Activated T-cell treated with anti-CD3 and anti-CD28 coated beads, Interleukin-2, amount 50 U/mL, for 72 hours (primary cell): ENCODE measurements at regions not wholly inside any gene's neighbourhood (a gene's known extent, or its start where the extent isn't known, plus 50 kb on each side); places are given as distances from the start of the nearest gene placed in this dataset.

Source experiments
- ATAC-seq, 2 donors: fragments of 150-1000 bp; cut with Tn5 transposase; replicated peaks in 1 of 2; 2 replicates each; pipeline ENCODE4 v1.10.0; 2021; ENCODE audit warnings: moderate library complexity in 2 of 2, mild to moderate bottlenecking in 1 of 2
- DNase-seq, 2 donors: peaks; one replicate each; pipeline ENCODE4 v3.0.0; 2021 to 2022; ENCODE audit warnings: mixed read lengths in 1 of 2
- H3K27ac Mint-ChIP-seq: one replicate; pipeline ENCODE4 v1.8.0; 2022; ENCODE audit warnings: mild to moderate bottlenecking, moderate library complexity, mixed read lengths
- H3K27me3 Mint-ChIP-seq: one replicate; pipeline ENCODE4 v1.8.0; 2022; ENCODE audit warnings: low read depth, mixed read lengths
- H3K36me3 Mint-ChIP-seq, 2 donors: one replicate each; pipeline ENCODE4 v1.8.0; 2022; ENCODE audit warnings: mixed read lengths in 2 of 2, mild to moderate bottlenecking in 1 of 2; ENCODE audit not compliant: insufficient read depth in 2 of 2
- H3K4me1 Mint-ChIP-seq: one replicate; pipeline ENCODE4 v1.8.0; 2022; ENCODE audit warnings: low read depth, mixed read lengths
- H3K4me3 Mint-ChIP-seq, 2 donors: one replicate each; pipeline ENCODE4 v1.8.0; 2022; ENCODE audit warnings: mild to moderate bottlenecking in 2 of 2, mixed read lengths in 2 of 2, moderate library complexity in 2 of 2
- H3K9me3 Mint-ChIP-seq, 2 donors: one replicate each; pipeline ENCODE4 v1.8.0; 2022; ENCODE audit warnings: mixed read lengths in 2 of 2

GRCh38 chr4:28973587-28974350 lies 1746.4 kb upstream of the PCDH7 start:
- H3K27ac Mint-ChIP-seq, result no peak overlapping the region
- no peaks in the 10 kb centered on the region for H3K27me3 Mint-ChIP-seq
- H3K4me3 Mint-ChIP-seq, result no peak overlapping the region
- H3K36me3 Mint-ChIP-seq, result no peaks in the 10 kb centered on the region
- ATAC-seq (no peak), DNase-seq (no peak)
- H3K9me3 Mint-ChIP-seq, result peaks cover 4 to 6% of the 10 kb centered on the region in 2 donors
- no peaks in the 10 kb centered on the region for H3K4me1 Mint-ChIP-seq

- no peak for ATAC-seq
Measured at GRCh38 chr4:28976369-28976768, 1743.8 kb upstream of the PCDH7 start.

GRCh38 chr4:29002151-29002550 lies 1718.0 kb upstream of the PCDH7 start:
- peaks cover 7 to 13% of the 10 kb centered on the region in 2 donors for H3K9me3 Mint-ChIP-seq
- DNase-seq (no peak), ATAC-seq (no peak)
- no peak overlapping the region for H3K27ac Mint-ChIP-seq
- H3K27me3 Mint-ChIP-seq, result no peaks in the 10 kb centered on the region
- H3K36me3 Mint-ChIP-seq, result no peaks in the 10 kb centered on the region
- no peak overlapping the region for H3K4me3 Mint-ChIP-seq
- H3K4me1 Mint-ChIP-seq, result no peaks in the 10 kb centered on the region

More at GRCh38 chr4:28976369-28976768, 1743.8 kb upstream of the PCDH7 start:
- Mint-ChIP-seq H3K9me3 (peaks cover 2 to 5% of the 10 kb centered on the region in 2 donors), H3K27me3 (no peaks in the 10 kb centered on the region), H3K4me1 (no peaks in the 10 kb centered on the region), H3K36me3 (no peaks in the 10 kb centered on the region), H3K4me3 (no peak overlapping the region), H3K27ac (no peak overlapping the region)
- no peak for DNase-seq

GRCh38 chr4:29005838-29006237 lies 1714.3 kb upstream of the PCDH7 start:
- Mint-ChIP-seq H3K27me3 (no peaks in the 10 kb centered on the region), H3K27ac (no peak overlapping the region), H3K36me3 (no peaks in the 10 kb centered on the region), H3K4me1 (no peaks in the 10 kb centered on the region), H3K9me3 (peaks cover 2 to 17% of the 10 kb centered on the region in 2 donors), H3K4me3 (no peak overlapping the region)
- ATAC-seq (no peak), DNase-seq (no peak)

GRCh38 chr4:29009908-29010307 lies 1710.3 kb upstream of the PCDH7 start:
- H3K36me3 Mint-ChIP-seq, result no peaks in the 10 kb centered on the region
- ATAC-seq, result no peak
- H3K27ac Mint-ChIP-seq, result no peak overlapping the region
- H3K4me3 Mint-ChIP-seq, result no peak overlapping the region
- H3K27me3 Mint-ChIP-seq, result no peaks in the 10 kb centered on the region
- no peaks in the 10 kb centered on the region for H3K4me1 Mint-ChIP-seq
- H3K9me3 Mint-ChIP-seq, result peaks cover 7 to 13% of the 10 kb centered on the region in 2 donors
- no peak for DNase-seq

GRCh38 chr4:29013341-29013740 lies 1706.8 kb upstream of the PCDH7 start:
- Mint-ChIP-seq H3K36me3 (no peaks in the 10 kb centered on the region), H3K27ac (no peak overlapping the region), H3K4me1 (no peaks in the 10 kb centered on the region), H3K9me3 (peaks cover 10 to 15% of the 10 kb centered on the region in 2 donors), H3K27me3 (no peaks in the 10 kb centered on the region), H3K4me3 (no peak overlapping the region)
- DNase-seq (no peak), ATAC-seq (no peak)

- Mint-ChIP-seq H3K4me3 (no peak overlapping the region), H3K36me3 (no peaks in the 10 kb centered on the region)
- DNase-seq, result no peak
Measured at GRCh38 chr4:29014555-29014954, 1705.6 kb upstream of the PCDH7 start.

GRCh38 chr4:29033703-29034102 lies 1686.5 kb upstream of the PCDH7 start:
- no peak overlapping the region for H3K4me3 Mint-ChIP-seq
- no peaks in the 10 kb centered on the region for H3K27me3 Mint-ChIP-seq
- H3K4me1 Mint-ChIP-seq, result no peaks in the 10 kb centered on the region
- H3K36me3 Mint-ChIP-seq, result peaks cover 0 to 7% of the 10 kb centered on the region in 2 donors
- DNase-seq (no peak), ATAC-seq (no peak)
- peaks cover 9 to 12% of the 10 kb centered on the region in 2 donors for H3K9me3 Mint-ChIP-seq
- H3K27ac Mint-ChIP-seq, result no peak overlapping the region

More at GRCh38 chr4:29014555-29014954, 1705.6 kb upstream of the PCDH7 start:
- no peaks in the 10 kb centered on the region for H3K4me1 Mint-ChIP-seq
- no peak for ATAC-seq
- no peaks in the 10 kb centered on the region for H3K27me3 Mint-ChIP-seq
- H3K27ac Mint-ChIP-seq, result no peak overlapping the region
- peaks cover 8 to 15% of the 10 kb centered on the region in 2 donors for H3K9me3 Mint-ChIP-seq

GRCh38 chr4:29037501-29037900 lies 1682.7 kb upstream of the PCDH7 start:
- no peak overlapping the region for H3K27ac Mint-ChIP-seq
- H3K4me3 Mint-ChIP-seq, result no peak overlapping the region
- DNase-seq (no peak), ATAC-seq (no peak)
- H3K4me1 Mint-ChIP-seq, result no peaks in the 10 kb centered on the region
- H3K36me3 Mint-ChIP-seq, result peaks cover 0 to 6% of the 10 kb centered on the region in 2 donors
- H3K9me3 Mint-ChIP-seq, result peaks cover 5 to 8% of the 10 kb centered on the region in 2 donors
- no peaks in the 10 kb centered on the region for H3K27me3 Mint-ChIP-seq

GRCh38 chr4:29043411-29043810 lies 1676.8 kb upstream of the PCDH7 start:
- no peak overlapping the region for H3K4me3 Mint-ChIP-seq
- H3K9me3 Mint-ChIP-seq, result peaks cover 4 to 5% of the 10 kb centered on the region in 2 donors
- no peak for DNase-seq
- H3K27ac Mint-ChIP-seq, result no peak overlapping the region
- no peak for ATAC-seq
- no peaks in the 10 kb centered on the region for H3K27me3 Mint-ChIP-seq
- H3K36me3 Mint-ChIP-seq, result peaks cover 0 to 2% of the 10 kb centered on the region in 2 donors
- no peaks in the 10 kb centered on the region for H3K4me1 Mint-ChIP-seq

- peaks cover 7 to 9% of the 10 kb centered on the region in 2 donors for H3K9me3 Mint-ChIP-seq
- DNase-seq (no peak), ATAC-seq (no peak)
- H3K27ac Mint-ChIP-seq, result no peak overlapping the region
- no peaks in the 10 kb centered on the region for H3K4me1 Mint-ChIP-seq
- no peak overlapping the region for H3K4me3 Mint-ChIP-seq
- H3K27me3 Mint-ChIP-seq, result no peaks in the 10 kb centered on the region
- H3K36me3 Mint-ChIP-seq, result peaks cover 0 to 2% of the 10 kb centered on the region in 2 donors
Measured at GRCh38 chr4:29046186-29046585, 1674.0 kb upstream of the PCDH7 start.

- no peak for ATAC-seq
- Mint-ChIP-seq H3K27ac (no peak overlapping the region), H3K36me3 (peaks cover 0 to 2% of the 10 kb centered on the region in 2 donors), H3K9me3 (peaks cover 7 to 9% of the 10 kb centered on the region in 2 donors), H3K4me1 (no peaks in the 10 kb centered on the region), H3K4me3 (no peak overlapping the region), H3K27me3 (no peaks in the 10 kb centered on the region)
- no peak for DNase-seq
Measured at GRCh38 chr4:29046781-29047180, 1673.4 kb upstream of the PCDH7 start.

GRCh38 chr4:29047341-29048041 lies 1672.7 kb upstream of the PCDH7 start:
- no peaks in the 10 kb centered on the region for H3K36me3 Mint-ChIP-seq
- H3K27me3 Mint-ChIP-seq, result no peaks in the 10 kb centered on the region
- no peak overlapping the region for H3K27ac Mint-ChIP-seq
- ATAC-seq, result no peak
- no peak overlapping the region for H3K4me3 Mint-ChIP-seq
- H3K9me3 Mint-ChIP-seq, result peaks cover 7 to 9% of the 10 kb centered on the region in 2 donors
- DNase-seq, result no peak
- no peaks in the 10 kb centered on the region for H3K4me1 Mint-ChIP-seq
